Gastrocnemius medialis (tissue), 4 donors: ENCODE measurements at regions not wholly inside any gene's neighbourhood (a gene's known extent, or its start where the extent isn't known, plus 50 kb on each side); places are given as distances from the start of the nearest gene placed in this dataset.

Source experiments
- ATAC-seq, 2 donors: fragments of 150-250 bp; one replicate each; pipeline ENCODE4 v1.9.1; 2016
- DNase-seq, 2 donors: peaks; one replicate each; pipeline ENCODE4 v3.0.0-alpha.2; 2019
- H3K27ac ChIP-seq, 4 donors: fragments of 200-600 bp; sonication (generic); 1 replicate in 1 of 4; 2 replicates in 3 of 4; pipeline ENCODE4 v1.5.1; 2016 to 2018; ENCODE audit warnings: mild to moderate bottlenecking in 2 of 4, moderate library complexity in 1 of 4
- H3K27me3 ChIP-seq, 3 donors: fragments of 200-600 bp; sonication (generic) in 2 of 3; 1 replicate in 1 of 3; 2 replicates in 2 of 3; pipeline versions ENCODE4 v1.5.1 to v1.6.0; 2016 to 2019; ENCODE audit warnings: mild to moderate bottlenecking in 1 of 3, moderate library complexity in 1 of 3
- H3K36me3 ChIP-seq, 2 donors: fragments of 200-600 bp; sonication (generic) in 1 of 2; one replicate each; pipeline ENCODE4 v1.5.1; 2017 to 2018
- H3K4me1 ChIP-seq, 2 donors: fragments of 200-600 bp; sonication (generic) in 1 of 2; one replicate each; pipeline ENCODE4 v1.5.1; 2016 to 2017; ENCODE audit warnings: mild to moderate bottlenecking in 2 of 2
- H3K4me3 ChIP-seq, 4 donors: fragments of 200-600 bp; sonication (generic) in 3 of 4; 1 replicate in 1 of 4; 2 replicates in 3 of 4; pipeline ENCODE4 v1.5.1; 2016 to 2019; ENCODE audit warnings: mild to moderate bottlenecking in 2 of 4
- H3K9me3 ChIP-seq, 3 donors: fragments of 200-600 bp; sonication (generic) in 2 of 3; 1 replicate in 1 of 3; 2 replicates in 2 of 3; pipeline ENCODE4 v1.5.1; 2016 to 2019
- CTCF ChIP-seq, 5 experiments: fragments of 450-650 bp in 3 of 5; fragments of 200-600 bp in 2 of 5; sonication (generic) in 2 of 5; IDR thresholded peaks in 4 of 5; conservative IDR thresholded peaks in 1 of 5; 1 replicate in 4 of 5; 2 replicates in 1 of 5; pipeline ENCODE4 v1.5.1; 2016 to 2019; ENCODE audit warnings: antibody characterized with exemption in 5 of 5, mild to moderate bottlenecking in 3 of 5, moderate library complexity in 3 of 5
- POLR2A ChIP-seq, 2 donors: fragments of 450-650 bp; IDR thresholded peaks; one replicate each; pipeline ENCODE4 v1.6.1; 2017; ENCODE audit warnings: antibody characterized with exemption in 2 of 2, mild to moderate bottlenecking in 2 of 2, moderate library complexity in 2 of 2
- in situ Hi-C, 4 donors: fragments of 200-750 bp; cut with MboI; loops; one replicate each; pipeline versions ENCODE4 v1.15.0 to v1.8.0; 2017; ENCODE audit warnings: low sequenced_read_pairs in 4 of 4
- intact Hi-C: fragments of 100-400 bp; cut with DNase I; formaldehyde crosslinking; loops from one replicate; pipeline ENCODE4 v1.15.1; 2023; ENCODE audit warnings: low total_unique reads

DNA sequence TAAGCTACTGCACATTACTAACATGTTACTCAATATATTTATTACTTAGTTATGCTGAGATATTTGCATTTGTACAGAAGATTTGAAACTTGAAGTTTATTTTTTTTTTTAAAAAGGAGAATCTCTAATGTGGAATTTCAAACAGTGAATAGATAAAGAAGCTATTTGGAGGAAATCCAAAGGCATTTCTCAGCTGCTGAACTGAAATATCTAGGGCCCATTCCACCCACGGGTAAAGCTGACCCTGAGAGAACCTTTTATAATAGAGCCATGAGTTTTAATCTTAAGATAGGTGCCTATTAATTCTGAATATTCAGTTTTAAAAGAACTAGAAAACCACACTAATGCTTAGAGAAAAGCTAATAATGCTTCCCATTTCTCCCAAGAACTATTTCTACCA is 225.4 kb upstream of the CAND1 start:
- ATAC-seq = no peak
- in situ Hi-C loops = no loop called here
- intact Hi-C loops = no loop called here

GRCh38 chr12:67045650-67046049 is 223.5 kb upstream of the CAND1 start:
- ATAC-seq = no peak
- Histone ChIP-seq H3K27me3 (no peaks in the 10 kb centered on the region), H3K4me3 (no peak overlapping the region), H3K4me1 (no peaks in the 10 kb centered on the region), H3K9me3 (no peaks in the 10 kb centered on the region), H3K36me3 (no peaks in the 10 kb centered on the region), H3K27ac (no peak overlapping the region)
- in situ Hi-C loops (no loop called here), intact Hi-C loops (no loop called here)
- no peak for DNase-seq
- TF ChIP-seq POLR2A (IDR thresholded peaks at IDR 0.05) (no peak), CTCF (IDR thresholded peaks at IDR 0.05 in 4 of 5, conservative IDR thresholded peaks at IDR 0.05 in 1 of 5) (no peak)

More for the DNA sequence above, 225.4 kb upstream of the CAND1 start:
- TF ChIP-seq POLR2A (IDR thresholded peaks at IDR 0.05) = no peak
- no peak for TF ChIP-seq CTCF (IDR thresholded peaks at IDR 0.05 in 4 of 5, conservative IDR thresholded peaks at IDR 0.05 in 1 of 5)
- H3K9me3 ChIP-seq = no peaks in the 10 kb centered on the region
- H3K4me1 ChIP-seq = no peaks in the 10 kb centered on the region
- DNase-seq = no peak
- no peak overlapping the region for H3K4me3 ChIP-seq
- H3K27ac ChIP-seq = no peak overlapping the region
- H3K27me3 ChIP-seq = no peaks in the 10 kb centered on the region
- H3K36me3 ChIP-seq = no peaks in the 10 kb centered on the region

- in situ Hi-C loops (no loop called here), intact Hi-C loops (no loop called here)
- ATAC-seq = no peak
- no peak overlapping the region for H3K27ac ChIP-seq
- H3K9me3 ChIP-seq = no peaks in the 10 kb centered on the region
- no peak overlapping the region for H3K4me3 ChIP-seq
- no peaks in the 10 kb centered on the region for H3K36me3 ChIP-seq
- DNase-seq = no peak
- TF ChIP-seq CTCF (IDR thresholded peaks at IDR 0.05 in 4 of 5, conservative IDR thresholded peaks at IDR 0.05 in 1 of 5) (no peak), POLR2A (IDR thresholded peaks at IDR 0.05) (no peak)
- no peaks in the 10 kb centered on the region for H3K4me1 ChIP-seq
- H3K27me3 ChIP-seq = no peaks in the 10 kb centered on the region
Observed at GRCh38 chr12:67046062-67046461, 223.1 kb upstream of the CAND1 start.

DNA sequence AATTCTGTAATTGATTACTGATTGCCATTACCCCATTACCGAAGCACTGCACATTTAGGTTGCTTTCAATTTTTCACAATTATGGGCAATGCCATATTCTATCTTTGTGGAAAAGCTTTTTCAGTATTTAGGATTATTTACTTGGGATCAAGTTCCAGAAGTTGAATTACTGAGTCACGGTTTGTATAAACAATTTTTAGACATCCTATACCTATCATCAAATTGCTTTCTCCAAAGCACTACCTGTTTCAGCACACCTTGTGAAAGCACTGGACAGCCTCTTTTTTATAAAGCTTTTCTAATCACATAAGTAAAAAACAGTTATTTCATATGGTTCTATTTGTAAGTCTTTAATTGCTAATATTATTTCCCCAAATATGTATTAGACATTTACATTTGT is 221.5 kb upstream of the CAND1 start:
- H3K36me3 ChIP-seq = no peaks in the 10 kb centered on the region
- intact Hi-C loops = no loop called here

More for the DNA sequence above, 221.5 kb upstream of the CAND1 start:
- DNase-seq (no peak), ATAC-seq (no peak)
- no peak overlapping the region for H3K27ac ChIP-seq
- no peak overlapping the region for H3K4me3 ChIP-seq
- TF ChIP-seq CTCF (IDR thresholded peaks at IDR 0.05 in 4 of 5, conservative IDR thresholded peaks at IDR 0.05 in 1 of 5) = no peak
- TF ChIP-seq POLR2A (IDR thresholded peaks at IDR 0.05) = no peak
- H3K27me3 ChIP-seq = no peaks in the 10 kb centered on the region
- no peaks in the 10 kb centered on the region for H3K4me1 ChIP-seq
- H3K9me3 ChIP-seq = no peaks in the 10 kb centered on the region
- in situ Hi-C loops = no loop called here
